Upper lobe of left lung (tissue), 4 donors: ENCODE measurements at regions not wholly inside any gene's neighbourhood (a gene's known extent, or its start where the extent isn't known, plus 50 kb on each side); places are given as distances from the start of the nearest gene placed in this dataset.

Experiments
- CTCF ChIP-seq, 6 experiments: fragments of 450-650 bp in 4 of 6; fragments of 200-600 bp in 2 of 6; sonication (generic) in 2 of 6; IDR thresholded peaks; one replicate each; pipeline ENCODE4 v1.5.1; 2016 to 2019; ENCODE audit warnings: antibody characterized with exemption in 6 of 6
- EP300 ChIP-seq, 4 donors: sonication (generic); formaldehyde crosslinking; IDR thresholded peaks; one replicate each; pipeline ENCODE4 v1.5.1; 2017; ENCODE audit warnings: antibody characterized with exemption in 4 of 4, control low read depth in 2 of 4
- POLR2A ChIP-seq, 4 donors: fragments of 450-650 bp; IDR thresholded peaks; one replicate each; pipeline ENCODE4 v1.5.1; 2016 to 2017; ENCODE audit warnings: antibody characterized with exemption in 4 of 4, mild to moderate bottlenecking in 2 of 4

- TF ChIP-seq CTCF (IDR thresholded peaks at IDR 0.05) (no peak), POLR2A (IDR thresholded peaks at IDR 0.05) (no peak), EP300 (IDR thresholded peaks at IDR 0.05) (no peak)
Observed at GRCh38 chr22:48224332-48224731, 1461.9 kb downstream of the TBC1D22A start.
